GM19035 (cell line): ENCODE measurements at regions not wholly inside any gene's neighbourhood (a gene's known extent, or its start where the extent isn't known, plus 50 kb on each side); places are given as distances from the start of the nearest gene placed in this dataset.
"Not testable (repeated sequence)": the region's sequence is repeated elsewhere in the genome, so short reads cannot be mapped to it uniquely, and the experiment has no call there.

Experiments used
- ATAC-seq: cut with Tn5 transposase; IDR thresholded peaks from one replicate; pipeline ENCODE4 v1.9.1; 2021; ENCODE audit not compliant: unreplicated experiment

DNA sequence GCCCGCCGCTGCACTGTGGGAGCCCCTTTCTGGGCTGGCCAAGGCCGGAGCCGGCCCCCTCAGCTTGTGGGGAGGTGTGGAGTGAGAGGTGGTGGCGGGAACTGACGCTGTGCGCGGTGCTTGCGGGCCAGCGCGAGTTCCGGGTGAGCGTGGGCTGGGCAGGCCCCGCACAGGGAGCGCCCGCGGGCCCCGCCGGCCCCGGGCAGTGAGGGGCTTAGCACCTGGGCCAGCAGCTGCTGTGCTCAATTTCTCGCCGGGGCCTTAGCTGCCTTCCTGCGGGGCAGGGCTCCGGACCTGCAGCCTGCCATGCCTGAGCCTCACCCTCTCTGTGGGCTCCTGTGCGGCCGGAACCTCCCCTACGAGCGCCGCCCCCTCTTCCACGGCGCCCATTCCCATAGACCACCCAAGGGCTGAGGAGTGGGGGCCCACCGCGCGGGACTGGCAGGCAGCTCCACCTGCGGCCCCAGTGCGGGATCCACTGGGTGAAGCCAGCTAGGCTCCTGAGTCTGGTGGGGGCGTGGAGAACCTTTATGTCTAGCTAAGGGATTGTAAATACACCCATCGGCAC lies 1062.6 kb downstream of the TDRD15 start:
- not testable (repeated sequence) for ATAC-seq

DNA sequence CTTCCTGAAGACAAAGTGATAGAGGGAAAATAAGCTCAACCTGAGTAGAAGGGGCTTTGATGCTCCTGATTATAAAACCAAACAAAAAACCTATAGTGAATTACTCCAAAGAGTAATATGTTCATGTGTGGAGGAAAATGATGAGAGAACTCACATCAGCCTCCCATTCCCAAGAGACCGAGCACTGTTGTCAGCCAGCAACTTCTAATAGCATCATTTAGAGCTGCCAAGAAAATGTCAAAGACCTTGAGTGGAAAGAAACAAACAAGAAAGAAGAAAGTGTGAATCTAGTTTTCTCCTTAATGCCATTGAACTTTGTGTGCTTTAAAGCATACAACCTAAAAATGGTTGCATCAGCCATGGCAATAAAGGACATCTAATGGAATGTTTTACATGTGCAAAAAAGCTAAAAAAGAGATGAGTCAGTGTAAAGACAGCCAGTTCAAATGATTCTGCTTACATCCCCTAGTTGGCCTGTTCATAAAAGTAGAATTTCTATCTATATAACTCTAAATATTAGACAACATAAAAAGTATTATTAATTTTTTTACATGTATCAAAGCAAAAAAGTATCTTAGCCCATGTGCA lies 1066.2 kb downstream of the TDRD15 start:
- ATAC-seq = no peak

DNA sequence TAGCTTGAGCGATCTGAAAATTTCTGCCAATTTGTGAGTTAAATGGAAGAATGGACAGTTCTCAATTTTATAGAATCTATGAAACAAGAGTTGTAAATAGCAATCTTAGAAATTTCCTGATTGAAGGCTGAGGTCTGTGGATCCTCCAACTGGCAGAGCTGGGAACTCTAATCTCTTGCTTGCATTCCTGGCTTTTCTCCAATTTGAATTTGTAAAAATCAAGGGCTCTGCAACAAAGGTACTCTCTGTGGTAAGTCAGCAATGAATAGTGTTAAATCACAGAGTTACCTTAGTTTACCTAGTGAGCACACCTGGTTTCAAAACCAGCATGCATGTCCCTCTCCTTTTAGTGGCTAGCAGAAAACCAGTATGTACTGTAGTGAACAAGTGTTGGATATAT lies 1070.5 kb downstream of the TDRD15 start:
- no peak for ATAC-seq

DNA sequence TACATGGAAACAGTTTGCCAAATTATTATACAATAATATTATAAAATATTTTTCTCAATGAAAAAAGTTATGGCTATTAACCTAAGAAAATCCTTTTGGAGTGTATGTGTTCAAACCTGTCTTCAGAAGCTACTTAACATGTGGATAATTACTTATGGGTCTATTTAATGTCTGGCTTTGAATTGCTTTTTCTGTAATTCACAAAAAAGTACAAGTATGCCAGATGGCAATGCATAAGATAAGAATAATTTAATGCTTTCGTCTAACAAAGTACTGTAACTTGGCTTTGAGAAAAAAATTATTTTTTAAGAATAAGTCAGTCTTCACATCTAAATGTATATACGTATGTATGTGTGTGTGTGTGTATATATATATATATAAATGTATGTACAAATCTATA lies 1073.0 kb downstream of the TDRD15 start:
- no peak for ATAC-seq

DNA sequence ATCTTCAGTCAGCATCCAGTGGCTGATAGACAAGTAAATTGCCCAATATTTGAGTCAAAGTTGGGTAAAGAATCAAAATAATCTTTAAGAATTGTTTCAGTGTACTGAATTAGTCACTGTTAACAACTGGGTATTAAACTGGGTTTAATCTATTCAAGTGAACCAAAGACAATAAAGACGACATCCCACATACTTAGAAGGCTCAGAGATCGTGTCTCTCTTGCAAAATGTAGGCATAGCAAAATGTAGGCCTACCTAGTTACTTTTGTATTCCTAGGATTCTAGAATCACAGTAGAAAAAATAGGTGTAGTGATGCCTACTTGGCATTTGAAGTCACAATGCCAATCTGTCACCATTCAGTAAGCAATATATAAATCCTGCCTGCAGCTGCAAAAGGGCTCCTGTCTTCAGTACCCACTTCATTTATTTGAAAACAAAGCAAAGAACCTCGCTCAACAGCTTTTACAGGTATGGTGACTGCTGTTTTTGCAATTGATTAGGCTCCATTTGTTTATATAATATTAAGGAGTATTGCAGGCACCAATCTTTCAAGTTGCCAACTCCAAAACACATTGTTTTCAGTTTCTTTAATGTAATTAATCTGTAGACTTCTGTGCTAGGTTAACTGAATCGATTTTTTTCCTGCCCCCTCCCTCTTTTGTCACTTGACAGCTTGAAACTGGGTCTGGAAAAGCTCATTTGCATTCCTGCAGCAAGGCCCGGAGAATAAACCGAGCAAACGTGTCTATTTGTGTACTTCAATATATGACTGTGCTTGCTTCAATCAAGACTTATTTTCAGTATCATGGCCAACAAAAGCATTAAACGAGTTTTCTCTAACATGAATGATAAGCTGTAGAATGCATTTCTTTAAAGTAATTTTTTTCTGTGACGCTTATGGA lies 1074.9 kb downstream of the TDRD15 start:
- no peak for ATAC-seq

DNA sequence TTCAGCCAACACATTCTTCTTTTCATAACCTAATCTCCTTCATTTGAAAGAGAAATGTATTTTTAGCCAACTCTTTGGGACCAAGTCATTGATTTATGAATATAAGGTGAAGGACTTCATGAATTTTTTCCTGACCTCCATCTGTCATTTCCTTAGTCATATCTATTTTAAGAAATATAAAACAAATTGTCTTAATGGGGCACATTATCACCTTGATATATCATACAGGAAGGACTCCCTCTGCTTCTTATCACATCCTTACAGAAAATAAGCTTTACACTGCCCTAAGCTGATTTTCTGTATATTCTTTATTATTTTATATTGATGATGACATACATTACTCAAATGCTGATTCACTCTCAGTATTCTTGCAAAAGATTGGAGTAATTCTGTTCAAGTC lies 1076.2 kb downstream of the TDRD15 start:
- no peak for ATAC-seq

DNA sequence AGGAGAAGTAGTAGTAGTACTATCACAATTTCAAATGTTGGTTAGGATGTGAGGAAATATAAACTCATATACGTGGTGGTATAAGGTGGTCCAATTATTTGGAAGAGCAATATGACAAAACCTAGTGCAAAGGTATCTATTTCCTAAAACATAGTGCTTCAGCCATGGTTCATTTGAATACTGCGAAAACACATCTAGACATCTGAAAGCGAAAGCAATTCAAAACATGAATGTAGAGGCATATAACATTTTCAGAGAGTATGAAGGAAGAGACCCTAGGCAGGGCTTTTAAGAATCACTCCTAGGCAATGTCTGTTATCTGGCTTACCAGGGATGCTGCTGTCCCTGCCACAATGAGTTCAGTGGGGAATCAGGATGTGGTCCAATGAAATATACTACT lies 1085.8 kb downstream of the TDRD15 start:
- no peak for ATAC-seq

DNA sequence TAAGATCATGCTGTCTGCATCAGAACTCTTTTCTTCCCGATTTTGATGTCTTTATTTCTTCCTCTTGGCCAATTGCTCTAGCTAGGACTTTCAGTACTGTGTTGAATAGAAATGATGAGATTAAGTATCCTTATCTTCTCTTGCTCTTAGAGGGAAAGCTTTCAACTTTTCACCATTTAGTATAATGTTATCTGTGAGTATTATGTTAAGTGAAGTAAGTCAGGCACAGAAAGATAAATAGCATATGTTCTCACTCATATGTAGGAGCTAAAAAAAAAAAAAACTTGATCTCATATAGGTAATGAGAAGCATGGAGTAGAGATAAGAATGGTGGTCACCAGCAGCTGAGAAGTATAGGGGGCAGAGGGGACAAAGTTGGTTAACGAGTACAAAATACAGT lies 1089.5 kb downstream of the TDRD15 start:
- ATAC-seq = no peak

DNA sequence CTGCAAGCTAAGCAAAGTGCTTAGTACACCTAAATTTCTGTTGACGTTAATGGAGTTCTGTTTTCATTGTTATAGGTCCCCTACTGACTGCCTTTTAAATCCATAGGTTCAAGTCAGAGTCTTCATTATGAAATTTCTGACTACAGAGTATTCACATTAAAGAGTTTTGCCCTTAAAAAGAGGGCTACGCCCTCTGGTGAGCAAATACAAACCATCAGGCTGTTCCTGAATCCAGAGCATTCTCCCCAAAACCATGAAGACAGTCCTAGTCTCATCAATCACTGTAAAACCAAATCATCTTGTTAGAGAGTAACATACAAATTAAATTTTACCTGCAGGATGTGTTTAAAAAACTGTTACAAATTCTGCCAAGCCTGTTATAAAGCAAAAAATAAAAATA lies 1091.7 kb downstream of the TDRD15 start:
- no peak for ATAC-seq

DNA sequence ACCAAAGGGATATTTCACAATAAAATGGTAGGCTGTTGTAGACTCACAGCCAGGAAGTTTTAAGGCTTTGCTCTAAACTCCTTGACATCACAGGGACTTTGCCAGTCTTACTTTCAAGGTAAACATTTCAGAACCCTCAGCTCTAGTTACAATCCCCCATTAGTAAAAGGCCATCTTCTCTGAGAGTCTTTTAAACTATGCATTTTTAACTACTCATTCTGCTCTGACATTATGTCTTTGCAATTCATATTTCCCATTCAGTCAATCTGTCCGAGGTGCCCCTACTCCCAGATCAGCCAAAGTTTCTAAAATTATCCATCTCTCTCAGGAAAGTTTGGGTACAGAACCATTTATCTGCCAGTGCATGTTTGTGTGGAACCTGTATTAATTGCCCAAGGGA lies 1094.1 kb downstream of the TDRD15 start:
- no peak for ATAC-seq

DNA sequence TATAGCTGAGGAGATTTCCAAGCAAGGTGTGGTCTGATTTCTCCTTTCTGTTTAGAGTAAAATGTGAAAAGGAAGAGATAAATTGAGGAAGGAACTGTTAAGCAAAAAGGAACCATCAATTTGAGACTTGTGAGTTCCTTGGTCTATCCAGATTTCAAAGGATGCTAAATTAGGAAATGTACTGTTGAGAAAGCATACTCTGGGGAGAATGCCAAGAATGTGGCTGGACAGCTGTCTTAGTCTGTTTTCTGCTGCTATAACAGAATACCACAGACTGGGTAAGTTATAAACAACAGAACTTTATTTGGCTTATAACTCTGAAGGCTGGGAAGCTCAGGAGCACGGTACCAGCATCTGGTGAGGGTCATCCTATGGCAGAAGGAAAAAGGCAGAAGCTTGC lies 1097.2 kb downstream of the TDRD15 start:
- no peak for ATAC-seq

DNA sequence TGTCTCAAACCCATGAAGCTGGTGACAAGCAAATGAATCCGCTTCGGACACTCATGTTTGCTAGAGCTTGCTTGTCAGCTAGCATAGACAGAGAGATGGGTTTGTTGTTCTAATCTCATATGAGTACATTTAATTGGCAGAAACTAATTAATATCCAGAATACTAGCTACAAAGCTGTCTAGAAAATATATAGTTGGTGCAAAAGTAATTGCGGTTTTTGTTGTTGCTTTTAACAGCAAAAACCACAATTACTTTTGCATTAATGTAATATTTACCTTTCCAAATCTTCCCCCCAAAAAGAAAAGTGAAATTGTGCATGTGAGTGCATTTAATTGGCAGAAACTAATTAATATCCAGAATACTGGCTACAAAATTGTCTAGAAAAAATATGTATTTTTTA lies 1115.2 kb downstream of the TDRD15 start:
- ATAC-seq = no peak

DNA sequence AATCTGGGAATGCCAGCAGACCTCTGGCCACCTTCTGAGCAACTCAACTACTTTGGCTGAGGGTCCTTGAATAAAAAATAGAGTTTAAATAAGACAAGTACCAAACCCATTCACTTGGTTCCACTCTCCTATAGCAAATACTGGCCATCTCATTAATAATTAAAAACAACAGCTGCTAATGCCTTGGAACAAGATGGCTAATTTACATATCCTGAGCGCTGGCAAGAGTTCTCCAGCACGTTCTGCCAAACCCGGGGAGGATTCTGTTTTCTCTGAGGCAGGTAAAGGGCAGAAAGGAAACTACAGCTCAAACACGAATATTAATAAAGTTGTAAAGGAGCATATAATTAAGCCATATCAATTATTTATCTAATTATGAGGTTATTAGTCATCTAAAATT lies 1123.7 kb downstream of the TDRD15 start:
- ATAC-seq = no peak

DNA sequence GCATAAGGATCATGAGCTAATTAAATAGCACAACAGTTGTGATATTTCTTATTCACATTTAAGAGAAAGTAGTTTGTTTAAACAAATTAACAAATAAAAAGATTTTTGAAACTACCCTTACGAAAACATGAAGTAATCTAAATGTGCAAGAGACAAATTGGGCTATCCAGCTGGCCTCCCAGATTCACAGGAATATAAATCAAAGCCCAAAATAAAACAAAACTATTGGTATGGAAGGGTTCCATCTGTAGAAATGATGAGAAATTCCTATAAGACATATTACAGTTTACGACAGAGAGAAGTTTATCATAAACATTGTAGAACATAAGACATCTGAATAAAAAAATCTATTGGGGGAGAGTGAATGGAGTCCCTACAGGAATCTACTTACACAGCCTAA lies 1125.1 kb downstream of the TDRD15 start:
- no peak for ATAC-seq

DNA sequence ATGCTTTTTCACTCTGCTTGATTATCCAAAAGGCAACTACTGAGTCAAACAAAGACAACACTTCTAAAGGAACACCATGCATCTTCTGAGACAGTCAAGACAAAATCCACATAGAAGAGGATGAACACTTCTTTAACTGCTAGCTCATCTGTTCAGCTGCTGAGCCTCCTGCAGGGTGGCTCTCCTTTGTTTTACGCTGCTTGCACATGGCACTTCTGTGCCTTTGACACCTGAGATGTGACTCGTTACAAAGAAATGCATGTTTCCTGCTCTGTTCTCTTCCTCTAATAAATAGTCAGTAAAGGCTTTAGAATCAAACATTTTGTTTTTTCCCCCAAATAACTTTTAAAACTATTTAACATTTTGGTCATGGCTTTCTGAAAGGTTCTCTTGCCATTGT lies 1129.4 kb downstream of the TDRD15 start:
- ATAC-seq = no peak

DNA sequence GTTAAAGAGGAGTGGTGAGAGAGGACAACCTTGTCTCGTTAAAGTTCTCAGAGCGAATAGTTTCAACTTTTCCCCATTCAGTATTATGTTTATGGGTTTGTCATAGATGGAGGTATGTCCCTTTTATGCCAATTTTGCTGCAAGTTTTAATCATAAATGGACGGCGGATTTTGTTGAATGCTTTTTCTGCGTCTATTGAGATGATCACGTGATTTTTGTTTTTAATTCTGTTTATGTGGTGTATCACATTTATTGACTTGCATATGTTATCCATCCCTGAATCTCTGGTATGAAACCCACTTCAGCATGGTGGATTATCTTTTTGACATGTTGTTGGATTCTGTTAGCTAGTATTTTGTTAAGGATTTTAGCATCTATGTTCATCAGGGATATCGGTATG lies 1123.8 kb upstream of the KLHL29 start:
- no peak for ATAC-seq

DNA sequence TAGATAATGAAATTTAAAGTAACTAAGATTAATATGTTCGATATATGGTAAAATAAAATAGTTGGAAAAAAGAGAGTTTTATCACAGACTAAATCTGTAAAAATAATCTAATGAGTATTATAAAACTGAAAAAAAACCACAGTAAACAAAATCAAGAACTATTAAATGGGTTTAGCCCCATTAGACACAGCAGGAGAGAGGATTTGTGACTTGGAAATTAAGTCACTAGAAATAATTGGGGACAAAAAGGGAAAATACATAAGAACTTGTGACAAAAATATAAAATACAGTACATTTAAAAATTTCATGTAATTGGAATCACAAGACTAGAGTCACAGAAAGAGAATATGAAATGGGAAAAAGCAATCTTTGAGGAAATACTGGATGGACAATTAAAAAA lies 1114.6 kb upstream of the KLHL29 start:
- ATAC-seq = no peak

DNA sequence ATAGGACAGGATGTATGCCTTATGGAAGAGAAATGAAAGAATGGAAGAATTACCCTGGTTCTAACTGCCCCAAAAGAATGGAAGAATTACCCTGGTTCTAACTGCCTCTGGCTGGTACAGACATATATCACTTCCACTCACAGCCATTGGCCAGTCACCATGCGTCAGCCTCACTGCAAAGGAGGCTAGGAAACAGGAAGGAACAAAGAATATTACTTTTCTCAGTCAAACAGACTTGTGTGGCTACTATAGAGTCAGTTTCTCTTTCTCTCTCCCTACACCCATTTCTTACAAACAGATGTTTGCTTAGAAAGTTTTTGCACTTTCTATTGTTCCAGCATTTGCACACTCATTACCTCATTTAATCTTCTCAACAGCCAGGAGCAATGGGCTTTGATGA lies 1111.1 kb upstream of the KLHL29 start:
- ATAC-seq = no peak

DNA sequence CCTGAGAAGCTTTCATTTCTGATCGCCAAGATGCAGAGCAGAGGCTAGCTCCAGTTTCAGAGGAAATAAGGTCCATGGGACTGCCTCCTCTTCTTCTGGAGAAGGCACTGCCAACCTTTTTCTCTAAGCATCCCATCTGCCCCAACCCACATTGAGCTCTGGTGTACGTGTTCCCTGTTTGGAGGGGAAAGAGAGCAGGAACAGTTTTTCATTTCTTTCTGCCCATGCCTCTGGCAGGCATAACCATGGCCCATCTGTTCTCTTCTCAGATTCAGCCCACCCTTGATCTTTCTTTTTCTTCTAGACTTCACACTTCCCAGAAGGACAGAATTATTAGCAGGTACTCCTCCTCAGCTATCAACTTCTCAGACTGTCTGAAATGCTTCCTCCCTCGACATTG lies 1110.3 kb upstream of the KLHL29 start:
- no peak for ATAC-seq

DNA sequence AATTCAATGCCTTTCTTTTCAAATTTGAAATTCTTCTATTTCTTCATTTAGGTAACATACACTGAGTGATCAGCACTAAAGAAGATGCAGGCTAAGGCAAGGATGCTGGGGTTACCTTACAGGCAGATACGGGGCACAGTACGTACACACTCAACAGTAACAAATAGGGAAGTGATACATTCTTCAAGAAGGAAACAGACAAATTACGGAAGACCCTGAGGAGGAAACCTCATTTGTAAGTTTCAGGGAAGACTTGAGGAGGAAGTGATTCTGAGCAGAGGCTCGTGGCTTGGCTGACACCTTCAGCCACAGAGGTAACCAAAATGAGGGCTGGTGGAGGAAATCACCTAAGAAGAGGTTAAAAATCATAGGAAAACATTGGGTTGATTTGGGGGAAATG lies 1108.3 kb upstream of the KLHL29 start:
- ATAC-seq = peak; percentile 80

DNA sequence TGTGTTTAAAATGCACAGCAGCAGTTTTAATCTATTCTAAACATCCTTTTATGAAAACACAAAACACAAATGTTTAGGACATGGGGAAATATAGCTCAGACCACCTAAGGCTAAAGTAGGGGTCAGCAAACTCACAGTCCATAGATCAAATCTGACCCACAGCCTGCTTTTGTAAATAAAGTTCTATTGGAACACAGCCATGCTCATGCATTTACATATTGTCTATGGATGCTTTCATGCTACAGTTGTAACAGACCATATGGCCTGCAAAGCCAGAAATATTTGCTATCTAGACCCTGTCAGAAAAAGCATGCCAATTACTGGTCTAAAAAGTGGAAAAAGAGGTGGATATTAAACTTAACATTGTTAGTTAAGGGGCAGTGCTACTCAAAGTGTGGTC lies 1105.4 kb upstream of the KLHL29 start:
- ATAC-seq = no peak

DNA sequence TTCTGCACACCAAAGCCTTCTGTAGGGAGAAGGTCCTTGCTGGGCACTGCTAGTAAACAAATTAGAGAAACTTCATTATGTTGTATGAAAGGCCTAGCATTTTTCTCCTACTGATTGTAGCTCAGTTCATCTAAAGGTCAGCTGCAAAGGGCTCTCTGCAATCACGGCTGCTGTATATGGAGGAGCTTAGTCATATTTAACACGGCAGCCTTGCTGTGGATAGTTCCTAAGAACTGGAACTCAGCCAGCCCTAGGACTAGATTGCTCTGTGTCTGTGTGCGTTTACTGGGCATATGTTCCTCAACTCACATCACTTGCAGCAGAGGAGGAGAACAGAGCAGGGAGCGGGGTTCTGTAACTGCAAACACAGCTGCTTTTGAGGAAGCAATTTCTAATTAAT lies 1103.9 kb upstream of the KLHL29 start:
- no peak for ATAC-seq
